RWPE2 (cell line): ENCODE measurements at regions not wholly inside any gene's neighbourhood (a gene's known extent, or its start where the extent isn't known, plus 50 kb on each side); places are given as distances from the start of the nearest gene placed in this dataset.

Experiments
- ATAC-seq: fragments of 200-7000 bp; cut with Tn5 transposase; 3 replicates; pipeline ENCODE4 v1.9.1; 2021; ENCODE audit warnings: low read depth
- DNase-seq: peaks from one replicate; pipeline ENCODE4 v3.0.0-alpha.2; 2020; ENCODE audit warnings: low spot score
- H3K27ac ChIP-seq: fragments of 450-650 bp; 2 replicates; pipeline ENCODE4 v1.5.1; 2017; ENCODE audit warnings: mild to moderate bottlenecking; ENCODE audit not compliant: poor library complexity, severe bottlenecking
- H3K27me3 ChIP-seq: fragments of 250-450 bp; sonication (Bioruptor Pico); 2 replicates; pipeline ENCODE4 v1.5.1; 2021; ENCODE audit warnings: mild to moderate bottlenecking, moderate library complexity; ENCODE audit not compliant: insufficient read depth, poor library complexity, severe bottlenecking
- H3K36me3 ChIP-seq: fragments of 250-450 bp; sonication (Bioruptor Pico); 2 replicates; pipeline ENCODE4 v1.5.1; 2020; ENCODE audit warnings: low read depth, mild to moderate bottlenecking, moderate library complexity
- H3K4me1 ChIP-seq: fragments of 250-450 bp; sonication (Bioruptor Pico); 2 replicates; pipeline ENCODE4 v1.5.1; 2021; ENCODE audit warnings: mild to moderate bottlenecking, moderate library complexity; ENCODE audit not compliant: insufficient read depth, poor library complexity, severe bottlenecking
- H3K4me3 ChIP-seq: fragments of 250-450 bp; sonication (Bioruptor Pico); 2 replicates; pipeline ENCODE4 v1.5.1; 2021; ENCODE audit warnings: mild to moderate bottlenecking, moderate library complexity; ENCODE audit not compliant: severe bottlenecking
- H3K9me3 ChIP-seq: fragments of 250-450 bp; sonication (Bioruptor Pico); 2 replicates; pipeline ENCODE4 v1.5.1; 2021; ENCODE audit warnings: mild to moderate bottlenecking, moderate library complexity; ENCODE audit not compliant: severe bottlenecking
- TF ChIP-seq, protein P1 (sequence below): fragments of 450-650 bp; IDR thresholded peaks from one replicate; pipeline ENCODE4 v1.5.1; 2017; ENCODE audit warnings: mild to moderate bottlenecking, moderate library complexity; ENCODE audit not compliant: poor library complexity, severe bottlenecking

DNA sequence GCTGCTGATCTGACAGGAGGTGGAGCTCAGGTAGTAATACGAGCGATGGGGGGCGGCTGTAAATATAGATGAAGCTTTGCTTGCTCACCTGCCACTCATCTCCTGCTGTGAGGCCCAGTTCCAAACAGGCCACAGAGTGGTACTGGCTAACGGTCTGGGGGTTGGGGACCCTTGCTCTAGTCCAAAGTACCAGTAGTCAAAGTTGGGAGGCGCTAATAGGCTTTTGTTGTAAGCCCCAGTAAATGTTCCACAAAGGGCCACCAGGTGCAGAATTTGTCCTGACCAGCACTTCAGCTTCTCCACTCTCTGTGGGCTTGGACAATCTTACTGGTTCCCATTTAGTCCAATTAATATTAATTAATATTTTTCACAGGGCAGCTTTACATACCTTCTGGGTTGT is 206.6 kb downstream of the ACTR3B start:
- Histone ChIP-seq H3K9me3 (no peaks in the 10 kb centered on the region), H3K27me3 (no peaks in the 10 kb centered on the region), H3K27ac (no peak overlapping the region), H3K36me3 (no peaks in the 10 kb centered on the region), H3K4me3 (no peak overlapping the region), H3K4me1 (no peaks in the 10 kb centered on the region)
- DNase-seq (no peak), ATAC-seq (no peak)
- TF ChIP-seq, protein P1, sequence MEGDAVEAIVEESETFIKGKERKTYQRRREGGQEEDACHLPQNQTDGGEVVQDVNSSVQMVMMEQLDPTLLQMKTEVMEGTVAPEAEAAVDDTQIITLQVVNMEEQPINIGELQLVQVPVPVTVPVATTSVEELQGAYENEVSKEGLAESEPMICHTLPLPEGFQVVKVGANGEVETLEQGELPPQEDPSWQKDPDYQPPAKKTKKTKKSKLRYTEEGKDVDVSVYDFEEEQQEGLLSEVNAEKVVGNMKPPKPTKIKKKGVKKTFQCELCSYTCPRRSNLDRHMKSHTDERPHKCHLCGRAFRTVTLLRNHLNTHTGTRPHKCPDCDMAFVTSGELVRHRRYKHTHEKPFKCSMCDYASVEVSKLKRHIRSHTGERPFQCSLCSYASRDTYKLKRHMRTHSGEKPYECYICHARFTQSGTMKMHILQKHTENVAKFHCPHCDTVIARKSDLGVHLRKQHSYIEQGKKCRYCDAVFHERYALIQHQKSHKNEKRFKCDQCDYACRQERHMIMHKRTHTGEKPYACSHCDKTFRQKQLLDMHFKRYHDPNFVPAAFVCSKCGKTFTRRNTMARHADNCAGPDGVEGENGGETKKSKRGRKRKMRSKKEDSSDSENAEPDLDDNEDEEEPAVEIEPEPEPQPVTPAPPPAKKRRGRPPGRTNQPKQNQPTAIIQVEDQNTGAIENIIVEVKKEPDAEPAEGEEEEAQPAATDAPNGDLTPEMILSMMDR: no peak

DNA sequence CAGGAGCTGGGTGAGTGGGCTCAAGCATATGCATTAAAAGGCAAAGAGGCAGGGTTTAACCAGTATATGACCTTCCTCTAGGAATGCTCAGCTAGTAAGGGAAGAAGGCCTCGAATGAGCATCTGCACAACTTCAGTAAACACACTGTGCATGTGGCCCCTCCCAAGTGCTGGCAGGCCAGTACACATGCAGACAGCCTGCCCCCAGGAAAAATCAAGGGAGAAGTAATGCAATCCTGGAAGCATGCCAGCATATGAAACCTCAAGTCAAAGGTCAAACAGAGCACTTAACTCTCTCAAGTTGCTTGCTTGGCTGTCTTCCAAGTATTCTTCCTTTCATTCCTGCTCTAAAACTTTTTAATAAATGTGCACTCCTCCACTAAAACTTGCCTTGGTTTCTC is 208.4 kb downstream of the ACTR3B start:
- Histone ChIP-seq H3K4me1 (no peaks in the 10 kb centered on the region), H3K9me3 (no peaks in the 10 kb centered on the region), H3K27ac (no peak overlapping the region), H3K4me3 (no peak overlapping the region), H3K36me3 (no peaks in the 10 kb centered on the region), H3K27me3 (no peaks in the 10 kb centered on the region)
- TF ChIP-seq, protein P1: no peak
- ATAC-seq (no peak), DNase-seq (no peak)

DNA sequence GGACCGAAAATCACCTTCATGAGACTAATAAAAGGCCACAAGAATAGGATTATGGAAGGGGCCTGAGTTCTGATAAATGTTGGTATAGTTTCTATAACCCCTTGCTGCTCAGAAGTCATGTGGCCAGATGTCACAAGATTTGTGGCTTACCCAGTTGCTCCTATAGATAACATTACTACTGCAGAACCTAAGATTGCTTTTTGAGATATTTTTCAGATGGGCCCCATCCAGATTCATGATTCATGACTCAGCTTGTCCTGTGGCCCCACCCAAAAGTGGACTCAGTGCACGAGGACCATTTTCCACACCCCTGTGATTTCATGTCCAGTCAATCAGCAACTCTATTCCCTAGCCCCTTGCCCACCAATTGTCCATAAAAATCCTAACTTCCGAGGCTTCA is 209.0 kb downstream of the ACTR3B start:
- no peaks in the 10 kb centered on the region for H3K27me3 ChIP-seq
- no peak for ATAC-seq
- TF ChIP-seq, protein P1: no peak
- no peaks in the 10 kb centered on the region for H3K36me3 ChIP-seq
- no peaks in the 10 kb centered on the region for H3K4me1 ChIP-seq
- no peak for DNase-seq
- no peak overlapping the region for H3K27ac ChIP-seq
- H3K4me3 ChIP-seq: no peak overlapping the region
- H3K9me3 ChIP-seq: no peaks in the 10 kb centered on the region

DNA sequence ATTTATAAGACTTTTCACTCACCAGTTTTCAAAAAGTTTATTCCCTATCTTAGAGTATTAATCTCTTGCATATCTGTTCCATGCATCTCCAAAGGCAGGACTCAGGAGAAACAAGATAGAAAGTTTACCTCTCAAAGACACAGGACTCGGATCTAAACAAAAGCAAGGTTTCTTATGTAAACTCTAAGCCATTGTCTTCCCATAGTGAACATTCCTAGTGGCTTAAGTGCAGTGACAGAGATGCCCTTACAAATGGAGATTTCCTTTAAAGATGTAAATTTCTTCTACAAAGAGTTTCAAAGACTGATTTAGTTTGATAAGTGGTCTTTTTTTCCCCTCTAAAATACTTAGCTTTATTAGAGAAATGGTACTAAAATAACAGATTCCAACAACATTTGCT is 209.8 kb downstream of the ACTR3B start:
- Histone ChIP-seq H3K4me3 (no peak overlapping the region), H3K27ac (no peak overlapping the region), H3K36me3 (no peaks in the 10 kb centered on the region), H3K4me1 (no peaks in the 10 kb centered on the region), H3K27me3 (no peaks in the 10 kb centered on the region), H3K9me3 (no peaks in the 10 kb centered on the region)
- DNase-seq (no peak), ATAC-seq (no peak)
- TF ChIP-seq, protein P1: no peak

DNA sequence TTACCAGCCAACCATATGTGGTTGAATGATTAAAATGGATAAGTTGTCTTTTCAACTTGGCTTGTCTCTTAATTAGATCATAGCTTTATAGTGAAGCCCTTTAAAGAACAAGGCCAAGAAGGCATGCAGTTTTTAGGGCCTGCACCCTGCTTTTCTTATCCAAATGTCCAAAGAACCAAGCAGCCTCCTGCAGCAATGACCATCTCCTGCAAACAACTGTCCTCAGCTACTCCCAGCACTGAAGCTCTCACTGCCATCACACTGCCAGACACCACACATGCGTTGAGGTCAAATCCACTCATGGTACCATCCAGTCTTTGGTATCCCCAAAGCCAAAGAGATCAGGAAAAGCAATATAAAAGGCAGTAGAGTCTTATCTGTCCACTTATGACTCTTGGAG is 210.3 kb downstream of the ACTR3B start:
- no peaks in the 10 kb centered on the region for H3K36me3 ChIP-seq
- H3K9me3 ChIP-seq: no peaks in the 10 kb centered on the region
- TF ChIP-seq, protein P1: no peak
- ATAC-seq: no peak
- no peak overlapping the region for H3K27ac ChIP-seq
- H3K27me3 ChIP-seq: no peaks in the 10 kb centered on the region
- no peak for DNase-seq
- no peak overlapping the region for H3K4me3 ChIP-seq
- no peaks in the 10 kb centered on the region for H3K4me1 ChIP-seq
